ENCODE measurements at regions not wholly inside any gene's neighbourhood (a gene's known extent, or its start where the extent isn't known, plus 50 kb on each side); places are given as distances from the start of the nearest gene placed in this dataset.

- no peak for TF ChIP-seq CTCF (conservative IDR thresholded peaks at IDR 0.05; ENCODE audit: low read depth, low read length)
- no peak overlapping the region for H3K4me3 ChIP-seq (ENCODE audit: low read length)
- DNase-seq (ENCODE audit: low read depth), result peak; percentile 38
These were observed 549.2 kb upstream of the TBL1XR1 start for GRCh38 chr3:177746337-177746933.

GRCh38 chr3:177749836-177750235 lies 552.6 kb upstream of the TBL1XR1 start:
- no peak for TF ChIP-seq CTCF (conservative IDR thresholded peaks at IDR 0.05; ENCODE audit: low read depth, low read length)
- no peak overlapping the region for H3K4me3 ChIP-seq (ENCODE audit: low read length)
- DNase-seq (ENCODE audit: low read depth), result no peak

GRCh38 chr3:177750436-177750835 lies 553.2 kb upstream of the TBL1XR1 start:
- H3K4me3 ChIP-seq (ENCODE audit: low read length), result no peak overlapping the region
- TF ChIP-seq CTCF (conservative IDR thresholded peaks at IDR 0.05; ENCODE audit: low read depth, low read length), result no peak
- no peak for DNase-seq (ENCODE audit: low read depth)

- no peak overlapping the region for H3K4me3 ChIP-seq (ENCODE audit: low read length)
- no peak for TF ChIP-seq CTCF (conservative IDR thresholded peaks at IDR 0.05; ENCODE audit: low read depth, low read length)
- DNase-seq (ENCODE audit: low read depth), result no peak
These were observed 554.5 kb upstream of the TBL1XR1 start for GRCh38 chr3:177751770-177752169.

- TF ChIP-seq CTCF (conservative IDR thresholded peaks at IDR 0.05; ENCODE audit: low read depth, low read length), result no peak
- no peak overlapping the region for H3K4me3 ChIP-seq (ENCODE audit: low read length)
- DNase-seq (ENCODE audit: low read depth), result no peak
These were observed 555.5 kb upstream of the TBL1XR1 start for GRCh38 chr3:177752831-177753230.

- DNase-seq (ENCODE audit: low read depth), result no peak
- H3K4me3 ChIP-seq (ENCODE audit: low read length), result no peak overlapping the region
- TF ChIP-seq CTCF (conservative IDR thresholded peaks at IDR 0.05; ENCODE audit: low read depth, low read length), result no peak
These were observed 556.3 kb upstream of the TBL1XR1 start for GRCh38 chr3:177753451-177754155.

- no peak overlapping the region for H3K4me3 ChIP-seq (ENCODE audit: low read length)
- DNase-seq (ENCODE audit: low read depth), result no peak
- no peak for TF ChIP-seq CTCF (conservative IDR thresholded peaks at IDR 0.05; ENCODE audit: low read depth, low read length)
These were observed 557.2 kb upstream of the TBL1XR1 start for GRCh38 chr3:177754508-177754921.
